IPS-15b (cell line): ENCODE measurements at regions not wholly inside any gene's neighbourhood (a gene's known extent, or its start where the extent isn't known, plus 50 kb on each side); places are given as distances from the start of the nearest gene placed in this dataset.

ENCODE experiments used
- H3K27me3 ChIP-seq: one replicate; pipeline ENCODE4 v1.6.1; 2013; ENCODE audit warnings: low read length; ENCODE audit not compliant: control insufficient read depth, insufficient read depth
- H3K36me3 ChIP-seq: one replicate; pipeline ENCODE4 v1.6.1; 2013; ENCODE audit warnings: low read length; ENCODE audit not compliant: control insufficient read depth, insufficient read depth
- H3K4me1 ChIP-seq: one replicate; pipeline ENCODE4 v1.6.1; 2013; ENCODE audit warnings: mild to moderate bottlenecking, low read length; ENCODE audit not compliant: control insufficient read depth, insufficient read depth
- H3K4me3 ChIP-seq: one replicate; pipeline ENCODE4 v1.5.1; 2013; ENCODE audit warnings: low read depth, low read length
- H3K9ac ChIP-seq: one replicate; pipeline ENCODE4 v1.6.1; 2013; ENCODE audit warnings: low read depth, mild to moderate bottlenecking, low read length
- H3K9me3 ChIP-seq: one replicate; pipeline ENCODE4 v1.6.1; 2013; ENCODE audit warnings: mild to moderate bottlenecking, low read length; ENCODE audit not compliant: control insufficient read depth, insufficient read depth

GRCh38 chr11:104798789-104799188 is 99.5 kb downstream of the CASP12 start:
- Histone ChIP-seq H3K36me3 (no peaks in the 10 kb centered on the region), H3K9me3 (no peaks in the 10 kb centered on the region), H3K27me3 (no peaks in the 10 kb centered on the region), H3K4me1 (no peaks in the 10 kb centered on the region), H3K4me3 (no peak overlapping the region), H3K9ac (no peak overlapping the region)

GRCh38 chr11:104796301-104796700 is 102.0 kb downstream of the CASP12 start:
- no peaks in the 10 kb centered on the region for H3K9me3 ChIP-seq
- H3K9ac ChIP-seq, result no peak overlapping the region
- H3K36me3 ChIP-seq, result no peaks in the 10 kb centered on the region
- no peaks in the 10 kb centered on the region for H3K27me3 ChIP-seq
- H3K4me1 ChIP-seq, result no peaks in the 10 kb centered on the region
- H3K4me3 ChIP-seq, result no peak overlapping the region

GRCh38 chr11:104795501-104796213 is 102.6 kb downstream of the CASP12 start:
- no peak overlapping the region for H3K4me3 ChIP-seq
- no peaks in the 10 kb centered on the region for H3K36me3 ChIP-seq
- no peaks in the 10 kb centered on the region for H3K9me3 ChIP-seq
- H3K27me3 ChIP-seq, result no peaks in the 10 kb centered on the region
- H3K9ac ChIP-seq, result no peak overlapping the region
- no peaks in the 10 kb centered on the region for H3K4me1 ChIP-seq

GRCh38 chr11:104792861-104793260 is 105.4 kb downstream of the CASP12 start:
- Histone ChIP-seq H3K36me3 (no peaks in the 10 kb centered on the region), H3K4me3 (no peak overlapping the region), H3K4me1 (no peaks in the 10 kb centered on the region), H3K27me3 (no peaks in the 10 kb centered on the region), H3K9ac (no peak overlapping the region), H3K9me3 (no peaks in the 10 kb centered on the region)

- no peaks in the 10 kb centered on the region for H3K27me3 ChIP-seq
- no peak overlapping the region for H3K4me3 ChIP-seq
- H3K9ac ChIP-seq, result no peak overlapping the region
These were observed 106.4 kb downstream of the CASP12 start for GRCh38 chr11:104791896-104792295.

GRCh38 chr11:104784684-104785460 is 113.4 kb downstream of the CASP12 start:
- H3K9me3 ChIP-seq, result no peaks in the 10 kb centered on the region
- no peaks in the 10 kb centered on the region for H3K36me3 ChIP-seq
- H3K9ac ChIP-seq, result no peak overlapping the region
- H3K27me3 ChIP-seq, result no peaks in the 10 kb centered on the region
- no peak overlapping the region for H3K4me3 ChIP-seq
- peaks cover 6% of the 10 kb centered on the region for H3K4me1 ChIP-seq

More at GRCh38 chr11:104791896-104792295, 106.4 kb downstream of the CASP12 start:
- Histone ChIP-seq H3K4me1 (no peaks in the 10 kb centered on the region), H3K36me3 (no peaks in the 10 kb centered on the region), H3K9me3 (no peaks in the 10 kb centered on the region)

GRCh38 chr11:104783241-104783640 is 115.0 kb downstream of the CASP12 start:
- no peaks in the 10 kb centered on the region for H3K27me3 ChIP-seq
- H3K9me3 ChIP-seq, result no peaks in the 10 kb centered on the region
- H3K36me3 ChIP-seq, result no peaks in the 10 kb centered on the region
- no peak overlapping the region for H3K4me3 ChIP-seq
- peaks cover 6% of the 10 kb centered on the region for H3K4me1 ChIP-seq
- H3K9ac ChIP-seq, result no peak overlapping the region

GRCh38 chr11:104782377-104782754 is 115.9 kb downstream of the CASP12 start:
- no peaks in the 10 kb centered on the region for H3K9me3 ChIP-seq
- no peaks in the 10 kb centered on the region for H3K27me3 ChIP-seq
- H3K4me1 ChIP-seq, result peaks cover 6% of the 10 kb centered on the region
- H3K4me3 ChIP-seq, result no peak overlapping the region
- no peaks in the 10 kb centered on the region for H3K36me3 ChIP-seq
- no peak overlapping the region for H3K9ac ChIP-seq

- H3K27me3 ChIP-seq, result no peaks in the 10 kb centered on the region
- H3K9me3 ChIP-seq, result no peaks in the 10 kb centered on the region
- no peak overlapping the region for H3K9ac ChIP-seq
- H3K4me3 ChIP-seq, result no peak overlapping the region
- H3K4me1 ChIP-seq, result peaks cover 6% of the 10 kb centered on the region
- H3K36me3 ChIP-seq, result no peaks in the 10 kb centered on the region
These were observed 116.4 kb downstream of the CASP12 start for GRCh38 chr11:104781719-104782376.

- H3K4me1 ChIP-seq, result peaks cover 6% of the 10 kb centered on the region
- no peaks in the 10 kb centered on the region for H3K36me3 ChIP-seq
These were observed 117.2 kb downstream of the CASP12 start for GRCh38 chr11:104781037-104781436.

GRCh38 chr11:104776501-104777170 is 121.6 kb downstream of the CASP12 start:
- Histone ChIP-seq H3K9me3 (no peaks in the 10 kb centered on the region), H3K4me1 (no peaks in the 10 kb centered on the region)

More at GRCh38 chr11:104781037-104781436, 117.2 kb downstream of the CASP12 start:
- Histone ChIP-seq H3K9me3 (no peaks in the 10 kb centered on the region), H3K4me3 (no peak overlapping the region), H3K9ac (no peak overlapping the region), H3K27me3 (no peaks in the 10 kb centered on the region)

More at GRCh38 chr11:104776501-104777170, 121.6 kb downstream of the CASP12 start:
- no peaks in the 10 kb centered on the region for H3K27me3 ChIP-seq
- H3K9ac ChIP-seq, result no peak overlapping the region
- no peaks in the 10 kb centered on the region for H3K36me3 ChIP-seq
- no peak overlapping the region for H3K4me3 ChIP-seq
